ENCODE measurements at regions not wholly inside any gene's neighbourhood (a gene's known extent, or its start where the extent isn't known, plus 50 kb on each side); places are given as distances from the start of the nearest gene placed in this dataset.
"Not testable (repeated sequence)": the region's sequence is repeated elsewhere in the genome, so short reads cannot be mapped to it uniquely, and the experiment has no call there.

DNA sequence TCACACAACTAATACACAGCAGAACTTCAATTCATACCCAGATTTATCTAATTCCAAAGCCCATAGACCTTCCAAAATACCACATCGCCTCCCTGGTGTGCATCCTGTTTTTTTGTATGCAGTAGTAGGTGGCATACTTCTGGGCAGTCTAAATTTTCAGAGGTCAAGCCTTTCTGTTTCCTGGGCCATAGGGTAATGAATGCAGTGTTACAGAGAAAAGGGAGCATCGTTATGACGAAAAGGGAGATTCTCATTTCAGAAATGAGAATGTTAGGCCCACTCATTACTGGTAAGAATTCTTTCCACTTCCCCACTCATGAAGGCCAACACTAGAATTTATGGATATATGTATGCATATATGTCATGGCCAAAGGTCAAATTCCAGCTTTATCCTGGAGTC is 267.8 kb upstream of the ASIC2 start:
- intact Hi-C loops (cut with micrococcal nuclease), result no loop called here

DNA sequence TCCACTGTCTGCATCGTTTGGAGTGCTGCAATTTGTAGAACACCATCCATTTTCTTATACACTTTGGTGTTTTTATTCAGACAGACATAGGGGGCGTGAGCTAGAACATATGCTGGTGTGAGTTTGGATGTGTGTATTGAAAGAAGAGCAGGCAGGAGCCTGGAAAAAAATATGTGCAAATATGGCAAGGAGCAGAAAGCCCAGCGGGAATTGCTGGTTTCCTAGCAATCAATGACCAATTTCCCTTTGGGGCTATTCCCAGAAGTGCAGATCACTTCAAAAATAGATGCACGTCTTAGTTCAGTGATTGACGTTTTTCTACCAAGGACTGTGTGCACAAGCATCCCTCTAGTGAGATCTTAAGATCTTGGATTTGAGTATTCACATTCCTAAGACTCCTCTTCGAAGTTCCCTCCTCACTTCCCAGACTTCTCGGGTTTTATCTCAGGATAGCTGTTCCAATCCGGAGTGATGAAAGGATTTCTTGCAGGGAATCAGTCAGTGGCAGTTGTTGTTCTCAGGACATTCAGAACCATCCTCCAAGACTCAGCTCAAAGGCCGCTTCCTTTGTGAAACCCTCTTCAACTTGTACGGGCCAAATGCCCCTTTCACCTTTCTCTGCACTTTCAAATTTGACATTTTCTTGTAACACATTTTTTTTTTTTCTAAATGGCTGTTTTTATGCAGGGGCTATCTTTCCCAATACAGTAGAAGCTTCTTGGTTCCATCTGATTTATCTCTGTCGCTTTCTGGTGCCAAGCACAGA is 268.7 kb upstream of the ASIC2 start:
- intact Hi-C loops (cut with micrococcal nuclease), result no loop called here

DNA sequence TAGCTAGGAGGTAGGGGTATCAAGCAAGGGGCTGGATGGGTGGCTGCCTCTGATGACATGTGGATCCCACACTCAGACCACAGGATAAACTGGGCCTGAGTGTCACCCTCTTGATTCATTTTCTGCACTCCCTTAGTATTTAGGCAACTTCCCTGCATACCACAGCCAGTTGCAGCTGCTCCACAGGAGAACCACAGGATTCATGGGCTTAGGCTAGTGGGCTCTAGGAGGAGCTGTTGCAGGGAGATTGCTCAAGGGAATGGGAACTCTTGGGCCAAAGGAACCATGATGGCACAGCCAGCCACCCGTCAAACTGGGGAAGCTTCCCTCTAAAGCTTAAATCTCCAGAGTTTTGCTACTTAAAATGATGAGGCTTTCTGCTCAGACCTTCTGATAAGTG is 269.7 kb upstream of the ASIC2 start:
- intact Hi-C loops (cut with micrococcal nuclease), result no loop called here

DNA sequence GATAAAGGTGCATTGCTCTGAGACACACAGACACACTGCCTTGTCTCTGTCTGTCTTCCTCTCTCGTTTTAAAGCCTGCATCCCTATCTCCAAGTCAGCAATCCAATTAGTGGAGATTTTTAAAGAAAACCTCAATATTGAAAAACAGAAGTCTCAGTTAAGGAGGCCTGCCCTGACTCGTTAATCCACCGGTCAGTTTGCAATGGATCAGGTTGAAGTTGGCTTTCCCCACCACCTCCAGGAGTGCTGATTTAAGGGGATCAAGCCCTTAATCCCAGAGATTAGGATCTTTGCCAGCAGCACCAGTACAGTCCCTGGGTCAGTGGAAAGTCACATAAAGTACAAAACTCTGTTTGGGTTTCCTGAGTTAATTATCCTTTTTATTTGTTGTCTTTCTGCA is 271.1 kb upstream of the ASIC2 start:
- intact Hi-C loops (cut with micrococcal nuclease), result no loop called here

DNA sequence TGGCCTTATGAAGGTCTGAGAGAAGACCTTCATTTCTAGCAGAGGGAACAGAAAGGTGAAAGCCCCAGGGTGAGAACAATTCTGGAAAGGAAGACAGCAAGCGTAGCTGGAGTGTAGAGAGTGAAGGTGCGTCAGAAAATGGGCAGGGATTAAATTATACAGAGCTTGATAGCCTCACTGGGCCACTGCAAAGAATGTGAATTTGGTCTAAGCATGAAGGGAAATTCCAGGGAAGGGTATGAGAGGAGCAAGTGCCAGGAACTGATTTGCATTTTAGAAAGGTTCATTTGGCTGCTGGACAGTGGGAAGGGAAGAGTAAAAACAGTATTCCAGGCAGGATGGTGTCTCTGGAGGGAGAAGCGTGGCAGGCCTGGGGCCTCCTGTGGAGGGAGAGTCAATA is 274.1 kb upstream of the ASIC2 start:
- intact Hi-C loops (cut with micrococcal nuclease), result no loop called here

DNA sequence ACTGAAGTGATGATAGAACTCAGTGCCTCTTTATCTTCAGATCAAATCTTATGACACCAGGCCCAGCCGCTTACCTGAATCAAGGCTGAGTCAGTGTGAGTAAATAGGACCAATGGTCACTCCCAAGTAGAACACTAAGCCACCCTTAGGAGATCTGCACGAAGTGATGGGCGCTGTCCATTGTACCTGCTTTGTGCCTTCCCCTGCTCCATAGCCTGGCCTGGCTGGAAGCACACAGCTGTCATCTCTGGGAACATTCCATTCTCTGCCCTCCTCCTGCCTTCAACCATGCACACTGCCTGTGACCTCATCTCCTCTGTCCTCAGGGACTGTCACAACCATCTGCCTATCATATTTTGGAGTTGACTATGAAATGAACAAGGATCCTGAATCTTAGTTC is 279.5 kb upstream of the ASIC2 start:
- intact Hi-C loops (cut with micrococcal nuclease), result no loop called here

DNA sequence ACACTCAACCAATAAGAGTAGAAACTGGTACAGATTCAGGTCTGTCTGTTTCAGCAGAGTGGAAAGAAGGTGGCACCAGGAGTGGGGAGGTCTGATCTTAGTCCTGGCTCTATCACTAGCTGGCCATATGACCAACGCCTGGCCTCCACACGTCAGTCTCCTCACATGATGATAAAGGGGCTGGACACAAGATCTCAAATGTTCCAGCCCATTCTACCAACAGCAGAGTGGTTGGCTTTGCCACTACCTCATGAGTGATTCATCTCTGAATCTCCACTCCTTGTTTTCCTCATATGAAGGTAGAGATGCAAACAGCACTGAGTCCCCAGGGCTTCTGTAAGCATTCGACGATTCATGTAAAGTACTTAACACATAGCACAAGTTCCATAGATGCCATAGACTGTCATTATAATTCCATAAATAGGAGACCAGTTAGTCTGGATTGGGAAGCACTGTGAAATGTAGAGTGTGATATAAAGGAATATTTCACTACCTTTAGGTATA is 281.9 kb upstream of the ASIC2 start:
- intact Hi-C loops (cut with micrococcal nuclease), result no loop called here

DNA sequence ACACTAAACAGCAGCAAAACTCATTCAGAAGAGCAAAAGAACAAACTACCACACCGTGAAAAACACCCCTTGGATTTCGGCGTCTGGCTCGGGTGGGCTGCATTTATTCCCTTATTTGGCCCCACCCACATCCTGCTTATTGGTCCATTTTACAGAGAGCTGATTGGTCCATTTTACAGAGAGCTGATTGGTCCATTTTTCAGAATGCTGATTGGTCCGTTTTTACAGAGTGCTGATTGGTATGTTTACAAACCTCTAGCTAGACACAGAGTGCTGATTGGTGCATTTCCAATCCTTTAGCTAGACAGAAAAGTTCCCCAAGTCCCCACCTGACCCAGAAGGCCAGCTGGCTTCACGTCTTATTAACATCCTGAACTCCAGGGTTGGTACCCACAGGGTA is 286.6 kb upstream of the ASIC2 start:
- intact Hi-C loops (cut with micrococcal nuclease), result not testable (repeated sequence)

DNA sequence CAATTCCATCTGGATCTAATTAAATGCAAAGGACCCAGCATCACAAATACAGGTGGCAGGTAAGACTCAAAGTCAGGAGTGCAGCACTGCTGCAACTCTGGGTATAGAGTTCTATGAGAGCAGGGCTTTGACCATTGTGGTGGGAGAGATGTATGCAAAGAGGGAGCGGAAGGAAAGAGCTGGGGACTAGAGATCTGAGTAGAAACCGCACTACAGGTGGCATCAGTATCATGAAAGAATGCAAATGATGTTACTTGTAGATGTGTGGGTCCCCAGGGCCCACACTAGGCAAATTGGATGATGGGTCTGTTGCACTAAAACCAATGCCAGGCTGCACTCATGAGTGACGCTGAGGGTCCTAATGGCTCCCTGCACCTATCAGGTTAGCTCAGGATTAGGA is 287.1 kb upstream of the ASIC2 start:
- intact Hi-C loops (cut with micrococcal nuclease), result no loop called here

DNA sequence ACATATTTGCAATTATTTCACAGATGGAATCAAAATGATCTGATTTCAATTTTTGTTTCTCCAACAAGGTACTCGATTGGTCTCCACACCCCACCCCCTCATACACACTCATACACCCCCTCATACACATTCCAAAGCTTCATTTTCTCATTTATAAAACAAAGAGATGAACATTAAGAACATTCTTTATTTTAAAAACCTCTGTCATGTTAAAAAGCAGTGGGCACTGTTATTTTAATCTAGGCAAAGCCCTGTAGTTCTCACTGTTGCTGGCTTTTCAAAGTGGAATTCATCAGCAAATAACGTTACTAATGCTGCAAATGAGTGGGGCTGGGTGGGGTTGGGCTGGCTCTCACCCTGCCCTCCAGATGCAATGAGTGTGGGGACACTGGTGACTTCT is 289.6 kb upstream of the ASIC2 start:
- intact Hi-C loops (cut with micrococcal nuclease), result no loop called here

DNA sequence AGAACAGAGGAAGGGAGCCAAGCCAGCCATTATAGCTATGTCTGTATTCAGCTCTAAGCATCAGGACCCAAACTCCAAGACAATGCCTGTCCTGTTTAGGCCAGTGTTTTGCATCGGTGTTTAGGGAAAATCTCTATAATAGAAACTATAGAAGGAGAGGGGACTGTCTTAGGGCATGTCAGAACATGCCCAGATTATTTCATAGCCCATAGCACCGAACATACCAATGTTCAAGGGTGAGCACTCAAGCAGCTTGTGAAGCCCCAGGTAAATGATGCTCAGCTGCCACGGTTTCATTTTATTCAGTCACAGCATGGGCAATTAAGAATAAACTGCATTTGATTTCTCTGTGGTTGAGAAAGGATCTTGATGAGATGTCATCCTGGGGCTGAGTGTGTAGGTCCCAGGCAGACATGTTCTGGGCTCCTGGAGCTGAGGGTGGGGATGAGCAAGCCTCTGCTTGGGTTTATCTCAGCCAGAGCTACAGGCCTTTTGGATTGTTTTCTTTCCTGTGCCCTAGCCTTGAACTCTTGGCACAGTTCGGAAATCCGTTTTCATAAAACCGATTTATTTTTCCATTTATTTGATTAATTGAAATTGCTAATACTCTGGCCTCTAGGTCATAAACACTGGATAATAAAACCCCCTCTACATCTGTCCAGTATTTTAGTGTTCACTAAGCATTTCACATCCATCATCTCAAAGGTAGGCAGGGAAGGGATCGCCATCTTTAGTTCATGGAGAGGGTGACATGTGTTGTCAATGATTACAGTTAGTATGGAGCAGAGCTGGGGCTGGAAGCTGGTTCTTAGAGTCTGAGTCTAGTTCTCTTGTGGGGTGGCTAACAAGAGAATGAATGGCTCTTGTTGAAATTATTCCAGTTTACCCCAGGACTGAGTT is 290.7 kb upstream of the ASIC2 start:
- intact Hi-C loops (cut with micrococcal nuclease), result no loop called here

DNA sequence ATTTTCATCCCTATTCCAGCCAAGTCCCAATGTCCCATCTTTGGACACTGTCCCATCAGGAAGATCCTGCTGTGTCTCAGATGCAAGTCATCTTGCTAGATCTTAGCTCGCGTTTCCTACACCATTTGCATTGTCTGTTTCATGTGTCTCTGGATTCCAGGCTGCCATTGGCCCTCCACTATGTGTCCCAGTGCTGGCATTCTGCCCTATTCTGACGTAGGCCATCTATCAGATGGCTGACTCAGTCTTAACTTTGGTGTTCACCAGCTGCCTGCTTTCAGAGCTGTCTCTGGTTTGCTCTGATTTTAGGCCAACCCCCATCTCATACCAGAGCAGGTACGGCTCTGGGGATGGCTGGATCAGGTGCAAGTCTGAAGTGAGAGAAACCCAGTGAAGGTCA is 300.9 kb upstream of the ASIC2 start:
- intact Hi-C loops (cut with micrococcal nuclease), result no loop called here

DNA sequence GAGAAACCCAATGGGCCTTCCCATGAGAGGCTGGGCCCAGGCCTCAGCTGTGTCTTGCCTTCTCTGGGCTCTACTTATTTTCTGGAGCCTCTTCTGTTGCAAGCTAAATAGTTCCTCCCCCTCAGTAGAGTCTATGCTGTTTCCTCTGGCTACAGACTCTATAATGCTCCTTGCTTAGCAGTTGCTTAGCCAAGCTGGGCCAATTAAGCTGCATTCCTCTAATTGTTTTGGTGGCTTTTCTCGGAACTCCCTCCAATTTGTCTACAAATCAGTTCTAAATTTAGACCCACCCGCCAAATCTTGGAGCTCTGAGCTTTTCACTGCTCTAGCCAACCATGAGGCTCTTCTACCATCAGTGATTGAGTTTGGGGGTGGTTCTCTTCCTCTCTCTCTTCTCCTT is 302.7 kb upstream of the ASIC2 start:
- intact Hi-C loops (cut with micrococcal nuclease), result no loop called here

DNA sequence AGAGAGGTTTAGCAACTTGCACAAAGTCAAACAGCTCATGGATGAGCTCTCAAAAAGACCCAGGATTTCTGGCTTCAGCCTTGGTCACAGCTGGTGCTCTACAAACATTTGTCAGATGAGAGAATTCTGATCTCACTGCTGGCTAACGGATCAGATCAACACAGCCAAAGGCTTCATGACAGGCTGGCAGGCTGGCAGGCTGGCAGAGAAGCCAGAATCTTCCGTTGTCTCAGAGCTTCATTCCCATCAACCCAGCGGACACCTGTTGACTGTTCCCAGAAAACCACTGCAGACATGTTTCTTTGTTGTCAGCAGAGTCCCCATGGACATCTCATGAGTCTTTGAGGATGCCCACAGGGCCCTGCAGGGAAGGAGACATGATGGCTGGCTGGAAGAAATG is 303.8 kb upstream of the ASIC2 start:
- intact Hi-C loops (cut with micrococcal nuclease), result no loop called here

DNA sequence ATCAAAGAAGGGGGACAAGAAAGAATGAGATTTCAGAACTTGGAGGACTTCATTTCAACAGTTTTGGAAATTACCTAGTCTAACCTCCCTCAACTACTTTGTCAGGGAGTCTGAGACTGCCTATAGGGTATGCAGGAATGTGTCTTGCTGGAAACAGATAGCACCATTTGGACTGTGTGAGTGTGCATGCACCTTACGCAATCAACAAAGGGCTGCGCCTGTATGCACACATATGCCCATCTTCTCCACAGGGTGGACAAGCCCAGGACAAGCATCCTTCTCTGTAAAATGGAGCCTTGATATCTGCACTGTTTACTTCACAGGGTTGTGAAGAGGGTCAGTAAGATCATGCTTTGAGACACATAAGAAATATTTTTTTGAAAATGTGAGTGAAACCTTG is 305.7 kb upstream of the ASIC2 start:
- intact Hi-C loops (cut with micrococcal nuclease), result no loop called here

DNA sequence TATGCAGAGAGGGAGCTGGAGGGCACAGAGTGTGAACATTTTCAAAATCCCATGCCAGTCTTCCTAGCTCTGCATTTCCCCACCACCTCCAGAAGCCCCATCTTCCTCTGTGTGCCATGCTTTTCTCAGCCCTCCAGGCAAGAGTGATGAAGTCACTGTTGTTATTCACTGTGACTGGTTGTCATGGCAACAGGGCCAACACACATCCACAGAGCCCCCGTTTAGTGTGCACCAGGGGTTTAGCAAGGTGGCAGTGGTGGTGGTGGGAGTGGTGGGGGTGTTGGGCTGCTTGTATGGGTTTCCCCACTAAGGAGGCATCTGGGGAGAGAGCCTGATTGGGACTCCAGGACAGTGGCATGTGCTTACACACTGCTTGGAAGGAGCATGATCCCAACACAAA is 309.9 kb upstream of the ASIC2 start:
- intact Hi-C loops (cut with micrococcal nuclease), result no loop called here

DNA sequence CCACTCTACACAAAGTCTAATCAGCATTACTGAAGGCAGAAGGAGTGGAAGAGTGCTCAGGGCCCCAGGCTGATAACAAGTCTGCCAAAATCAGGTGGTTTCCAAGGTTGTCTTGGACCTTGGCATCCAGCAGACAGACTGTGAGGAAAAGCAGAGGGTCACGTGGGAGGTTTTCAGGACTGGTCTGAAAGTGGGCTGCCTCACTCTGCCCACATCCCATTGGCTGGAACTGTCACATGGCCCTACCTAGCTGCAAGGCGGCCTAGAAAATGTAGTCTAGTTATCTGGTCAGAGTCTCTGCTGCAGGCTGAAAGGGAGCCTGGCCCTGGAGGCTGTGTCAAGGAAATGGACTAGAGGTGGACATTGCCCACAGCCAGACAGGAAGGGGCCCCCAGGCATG is 310.7 kb upstream of the ASIC2 start:
- intact Hi-C loops (cut with micrococcal nuclease), result no loop called here

DNA sequence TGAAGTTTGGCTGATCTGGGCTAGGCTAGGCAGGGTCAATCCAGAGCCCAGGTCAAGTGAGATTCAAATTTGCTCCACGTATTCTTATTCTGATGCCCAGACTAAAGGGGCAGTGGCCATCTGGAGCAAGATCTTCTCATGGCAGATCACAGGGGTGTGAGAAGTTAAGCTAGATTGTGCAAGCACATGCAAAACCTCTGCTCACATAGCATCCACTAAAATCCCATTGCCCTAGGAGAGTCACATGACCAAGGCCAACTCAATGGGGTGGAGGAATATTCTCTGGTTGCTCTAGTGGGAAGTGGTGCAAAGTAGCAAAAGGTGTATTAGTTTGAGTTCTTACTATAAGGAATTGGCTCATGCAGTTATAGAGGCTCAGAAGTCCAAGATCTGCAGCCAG is 318.4 kb upstream of the ASIC2 start:
- intact Hi-C loops (cut with micrococcal nuclease), result no loop called here

DNA sequence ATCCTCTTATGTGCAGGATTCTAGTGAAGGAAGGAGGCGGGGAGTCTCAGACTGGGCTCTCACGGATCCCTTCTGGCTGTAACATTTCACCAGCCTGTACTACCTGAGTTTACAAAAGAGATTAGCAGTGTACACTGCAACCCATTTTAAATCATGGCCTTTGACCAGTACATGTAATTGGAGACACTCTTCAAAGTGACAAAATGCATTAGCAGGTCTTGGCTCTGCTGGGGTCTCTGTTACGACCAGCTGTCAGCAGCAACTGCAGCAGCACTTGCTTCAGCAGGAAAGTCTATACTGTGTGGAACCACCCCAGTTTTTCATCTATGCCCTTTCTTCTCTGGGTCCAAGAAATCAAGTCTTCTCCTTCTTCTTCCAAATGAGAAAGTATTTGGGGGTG is 322.8 kb upstream of the ASIC2 start:
- intact Hi-C loops (cut with micrococcal nuclease), result no loop called here

DNA sequence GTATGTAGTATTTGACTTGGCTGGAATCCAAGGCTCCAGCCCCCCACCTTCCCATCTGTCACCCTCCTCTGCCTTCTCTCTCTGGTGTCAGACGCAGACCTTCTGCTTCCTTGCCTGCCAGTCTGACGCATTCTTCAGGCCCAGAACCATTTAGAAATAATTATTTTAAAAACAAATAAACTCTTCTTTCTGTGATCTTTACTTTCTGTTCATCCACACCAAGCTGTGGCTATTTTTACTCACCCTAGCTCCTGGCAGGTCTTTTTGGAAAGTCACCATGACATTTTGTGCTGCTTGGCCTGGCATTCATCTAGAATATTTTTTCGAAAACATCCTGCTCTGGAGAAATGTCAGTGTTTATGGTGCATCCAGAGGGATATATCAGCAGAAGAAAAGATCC is 330.7 kb upstream of the ASIC2 start:
- intact Hi-C loops (cut with micrococcal nuclease), result no loop called here

DNA sequence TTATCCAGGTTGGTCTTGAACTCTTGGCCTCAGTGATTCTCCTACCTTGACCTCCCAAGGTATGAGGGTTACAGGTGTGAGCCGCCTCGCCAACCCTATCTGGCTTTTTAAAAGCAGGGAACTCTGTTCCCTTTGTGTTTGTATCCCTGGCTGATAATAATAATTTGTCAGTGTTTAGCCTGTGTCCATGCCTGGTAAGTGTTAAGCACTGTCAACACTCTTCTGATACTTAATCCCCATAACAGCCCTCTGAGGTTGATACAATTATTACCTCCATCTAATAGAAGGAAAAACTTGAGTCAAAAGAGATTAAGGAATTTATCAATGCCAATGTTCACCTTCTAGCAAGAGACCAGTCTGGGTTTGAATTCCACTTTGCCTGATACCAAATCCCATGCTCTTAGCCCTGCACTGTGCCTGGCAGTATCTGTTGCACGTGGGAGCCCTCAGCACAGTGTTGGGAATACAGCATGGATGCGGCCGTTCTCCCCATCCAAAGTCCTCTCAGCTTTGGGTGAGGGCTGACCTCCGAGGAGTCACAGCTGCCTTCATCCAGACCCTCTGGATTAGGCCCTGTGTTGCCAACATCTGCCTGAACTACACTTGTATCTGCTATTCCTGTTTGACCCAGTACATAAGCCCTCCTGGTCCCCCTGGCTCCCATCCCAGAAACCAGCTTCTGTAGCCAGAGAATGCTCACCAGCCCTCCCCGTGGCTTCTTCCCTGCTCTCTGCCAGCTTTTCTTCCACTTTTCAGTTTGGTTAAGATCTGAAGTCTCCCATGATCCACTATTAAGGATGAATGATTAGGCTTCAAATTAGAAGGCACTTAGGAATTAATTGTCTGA is 335.6 kb upstream of the ASIC2 start:
- intact Hi-C loops (cut with micrococcal nuclease), result no loop called here

DNA sequence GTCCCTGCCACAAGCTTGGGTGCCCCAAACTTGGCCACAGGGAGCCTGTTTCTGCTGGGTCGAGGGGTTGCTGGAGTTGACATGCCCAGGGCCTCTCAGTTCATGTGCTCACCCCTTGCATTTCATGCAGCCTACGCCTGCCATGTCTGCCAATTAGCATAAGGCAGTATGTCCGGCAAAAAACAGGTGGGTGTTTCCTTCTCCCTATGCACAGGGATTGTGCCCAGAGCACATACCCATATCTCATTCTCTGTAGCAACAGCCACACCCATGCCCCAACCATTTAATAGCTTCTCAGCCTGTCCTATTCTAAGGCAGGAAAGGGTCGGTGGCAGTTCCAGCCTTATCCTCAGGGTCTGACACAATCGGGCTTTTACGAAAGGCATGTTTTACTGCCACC is 340.4 kb upstream of the ASIC2 start:
- intact Hi-C loops (cut with micrococcal nuclease), result no loop called here

Measured in T-helper 1 cell treated with Interleukin-12 subunit alpha and Interleukin-12 subunit beta and Interleukin-4 antibody, amounts not matched to agents 30 ng/mL and 1 ng/mL, for 36 hours (primary cell).